ENCODE measurements at regions not wholly inside any gene's neighbourhood (a gene's known extent, or its start where the extent isn't known, plus 50 kb on each side); places are given as distances from the start of the nearest gene placed in this dataset.

- DNase-seq = no peak
- H3K4me3 Mint-ChIP-seq (ENCODE audit: unreplicated experiment) = no peak overlapping the region
- H3K27ac Mint-ChIP-seq (ENCODE audit: unreplicated experiment) = no peak overlapping the region
- H3K36me3 Mint-ChIP-seq (ENCODE audit: unreplicated experiment) = no peaks in the 10 kb centered on the region
- peaks cover 13% of the 10 kb centered on the region for H3K4me1 Mint-ChIP-seq (ENCODE audit: low read depth, unreplicated experiment)
- TF ChIP-seq, protein P1, sequence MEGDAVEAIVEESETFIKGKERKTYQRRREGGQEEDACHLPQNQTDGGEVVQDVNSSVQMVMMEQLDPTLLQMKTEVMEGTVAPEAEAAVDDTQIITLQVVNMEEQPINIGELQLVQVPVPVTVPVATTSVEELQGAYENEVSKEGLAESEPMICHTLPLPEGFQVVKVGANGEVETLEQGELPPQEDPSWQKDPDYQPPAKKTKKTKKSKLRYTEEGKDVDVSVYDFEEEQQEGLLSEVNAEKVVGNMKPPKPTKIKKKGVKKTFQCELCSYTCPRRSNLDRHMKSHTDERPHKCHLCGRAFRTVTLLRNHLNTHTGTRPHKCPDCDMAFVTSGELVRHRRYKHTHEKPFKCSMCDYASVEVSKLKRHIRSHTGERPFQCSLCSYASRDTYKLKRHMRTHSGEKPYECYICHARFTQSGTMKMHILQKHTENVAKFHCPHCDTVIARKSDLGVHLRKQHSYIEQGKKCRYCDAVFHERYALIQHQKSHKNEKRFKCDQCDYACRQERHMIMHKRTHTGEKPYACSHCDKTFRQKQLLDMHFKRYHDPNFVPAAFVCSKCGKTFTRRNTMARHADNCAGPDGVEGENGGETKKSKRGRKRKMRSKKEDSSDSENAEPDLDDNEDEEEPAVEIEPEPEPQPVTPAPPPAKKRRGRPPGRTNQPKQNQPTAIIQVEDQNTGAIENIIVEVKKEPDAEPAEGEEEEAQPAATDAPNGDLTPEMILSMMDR (IDR thresholded peaks at IDR 0.05; ENCODE audit: partially characterized antibody, unreplicated experiment) = no peak
- H3K27me3 Mint-ChIP-seq (ENCODE audit: unreplicated experiment) = no peaks in the 10 kb centered on the region
- no peaks in the 10 kb centered on the region for H3K9me3 Mint-ChIP-seq (ENCODE audit: unreplicated experiment)
These were observed 144.9 kb upstream of the POU3F3 start for GRCh38 chr2:104708967-104709366.

- no peak overlapping the region for H3K4me3 Mint-ChIP-seq (ENCODE audit: unreplicated experiment)
- H3K36me3 Mint-ChIP-seq (ENCODE audit: unreplicated experiment) = no peaks in the 10 kb centered on the region
- H3K4me1 Mint-ChIP-seq (ENCODE audit: low read depth, unreplicated experiment) = no peaks in the 10 kb centered on the region
- no peaks in the 10 kb centered on the region for H3K9me3 Mint-ChIP-seq (ENCODE audit: unreplicated experiment)
- TF ChIP-seq, protein P1 (IDR thresholded peaks at IDR 0.05; ENCODE audit: partially characterized antibody, unreplicated experiment) = no peak
- no peak for DNase-seq
- H3K27ac Mint-ChIP-seq (ENCODE audit: unreplicated experiment) = no peak overlapping the region
- no peaks in the 10 kb centered on the region for H3K27me3 Mint-ChIP-seq (ENCODE audit: unreplicated experiment)
These were observed 137.9 kb upstream of the POU3F3 start for GRCh38 chr2:104716061-104716460.

GRCh38 chr2:104733226-104733943 lies 120.5 kb upstream of the POU3F3 start:
- Mint-ChIP-seq H3K27me3 (ENCODE audit: unreplicated experiment) (no peaks in the 10 kb centered on the region), H3K4me1 (ENCODE audit: low read depth, unreplicated experiment) (no peaks in the 10 kb centered on the region)
- DNase-seq = no peak

GRCh38 chr2:104734937-104735586 lies 118.9 kb upstream of the POU3F3 start:
- H3K9me3 Mint-ChIP-seq (ENCODE audit: unreplicated experiment) = peaks cover 3% of the 10 kb centered on the region
- no peaks in the 10 kb centered on the region for H3K4me1 Mint-ChIP-seq (ENCODE audit: low read depth, unreplicated experiment)
- no peak overlapping the region for H3K4me3 Mint-ChIP-seq (ENCODE audit: unreplicated experiment)
- no peak overlapping the region for H3K27ac Mint-ChIP-seq (ENCODE audit: unreplicated experiment)
- TF ChIP-seq, protein P1 (IDR thresholded peaks at IDR 0.05; ENCODE audit: partially characterized antibody, unreplicated experiment) = no peak
- no peaks in the 10 kb centered on the region for H3K27me3 Mint-ChIP-seq (ENCODE audit: unreplicated experiment)
- DNase-seq = no peak
- no peaks in the 10 kb centered on the region for H3K36me3 Mint-ChIP-seq (ENCODE audit: unreplicated experiment)

More at GRCh38 chr2:104733226-104733943, 120.5 kb upstream of the POU3F3 start:
- H3K27ac Mint-ChIP-seq (ENCODE audit: unreplicated experiment) = no peak overlapping the region
- TF ChIP-seq, protein P1 (IDR thresholded peaks at IDR 0.05; ENCODE audit: partially characterized antibody, unreplicated experiment) = peak; percentile 20
- H3K4me3 Mint-ChIP-seq (ENCODE audit: unreplicated experiment) = no peak overlapping the region
- H3K9me3 Mint-ChIP-seq (ENCODE audit: unreplicated experiment) = peaks cover 3% of the 10 kb centered on the region
- H3K36me3 Mint-ChIP-seq (ENCODE audit: unreplicated experiment) = no peaks in the 10 kb centered on the region

DNA sequence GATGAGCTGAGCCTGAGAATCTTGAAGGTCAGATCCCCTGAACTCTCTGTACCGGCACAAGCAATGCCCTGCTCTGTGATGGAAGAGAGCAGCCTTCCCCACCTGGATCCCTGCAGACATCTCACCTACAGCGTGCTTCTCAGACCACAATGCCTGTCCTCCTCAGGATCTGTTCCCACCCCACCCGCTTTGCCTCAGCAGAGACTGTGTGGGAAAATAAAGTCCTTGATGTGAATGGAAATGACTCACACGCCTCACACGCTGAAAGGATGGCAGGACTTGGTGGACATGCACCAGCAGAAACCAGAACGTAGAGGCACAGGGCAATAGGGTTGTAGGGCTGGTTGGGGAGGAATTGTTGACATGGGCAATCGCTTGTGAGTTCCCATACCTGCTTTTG lies 117.9 kb upstream of the POU3F3 start:
- H3K4me3 Mint-ChIP-seq (ENCODE audit: unreplicated experiment) = no peak overlapping the region
- TF ChIP-seq, protein P1 (IDR thresholded peaks at IDR 0.05; ENCODE audit: partially characterized antibody, unreplicated experiment) = no peak
- H3K36me3 Mint-ChIP-seq (ENCODE audit: unreplicated experiment) = no peaks in the 10 kb centered on the region
- H3K27ac Mint-ChIP-seq (ENCODE audit: unreplicated experiment) = no peak overlapping the region
- H3K9me3 Mint-ChIP-seq (ENCODE audit: unreplicated experiment) = no peaks in the 10 kb centered on the region
- no peak for DNase-seq
- H3K4me1 Mint-ChIP-seq (ENCODE audit: low read depth, unreplicated experiment) = no peaks in the 10 kb centered on the region
- no peaks in the 10 kb centered on the region for H3K27me3 Mint-ChIP-seq (ENCODE audit: unreplicated experiment)

Measured in glutamatergic neuron (in vitro differentiated cells).